GM23338 (cell line): ENCODE measurements at regions not wholly inside any gene's neighbourhood (a gene's known extent, or its start where the extent isn't known, plus 50 kb on each side); places are given as distances from the start of the nearest gene placed in this dataset.

Source experiments
- CREB1 ChIP-seq: fragments of 250-450 bp; sonication (Bioruptor Pico); IDR thresholded peaks from 2 replicates; pipeline ENCODE4 v1.5.0; 2020; ENCODE audit warnings: low read depth, mild to moderate bottlenecking, moderate library complexity
- CTCF ChIP-seq, 2 experiments: fragments of 200-600 bp in 1 of 2; sonication (generic) in 1 of 2; conservative IDR thresholded peaks; 2 replicates each; pipeline versions ENCODE4 v1.5.1 to v1.6.1; 2016 to 2017; ENCODE audit warnings: antibody characterized with exemption in 2 of 2, low read depth in 2 of 2, mild to moderate bottlenecking in 2 of 2, moderate library complexity in 1 of 2
- ETS1 ChIP-seq: IDR thresholded peaks from 2 replicates; pipeline ENCODE4 v1.6.1; 2016; ENCODE audit warnings: antibody characterized with exemption
- EZH2 ChIP-seq: fragments of 200-600 bp; sonication (generic); IDR thresholded peaks from one replicate; pipeline ENCODE4 v1.8.0; 2017; ENCODE audit warnings: antibody characterized with exemption, mild to moderate bottlenecking, low read depth; ENCODE audit not compliant: unreplicated experiment
- REST ChIP-seq: IDR thresholded peaks from one replicate; pipeline ENCODE4 v1.6.1; 2018; ENCODE audit warnings: antibody characterized with exemption; ENCODE audit not compliant: unreplicated experiment

- TF ChIP-seq REST (no peak), CREB1 (CRISPR knock-in tag) (no peak), EZH2 (no peak), CTCF (conservative IDR thresholded peaks at IDR 0.05; ENCODE audit: low read depth in 2 of 2) (no peak), ETS1 (no peak)
Measured at GRCh38 chr13:78786459-78786858, 127.5 kb upstream of the OBI1 start.
